NCI-H460 (cell line): ENCODE measurements at regions not wholly inside any gene's neighbourhood (a gene's known extent, or its start where the extent isn't known, plus 50 kb on each side); places are given as distances from the start of the nearest gene placed in this dataset.

Experiments
- DNase-seq: peaks from one replicate; pipeline ENCODE4 v3.0.0-alpha.2; 2016; ENCODE audit warnings: low read depth; ENCODE audit errors: extremely low read depth

GRCh38 chr2:172658945-172659344 lies 76.7 kb upstream of the RAPGEF4 start:
- no peak for DNase-seq

DNA sequence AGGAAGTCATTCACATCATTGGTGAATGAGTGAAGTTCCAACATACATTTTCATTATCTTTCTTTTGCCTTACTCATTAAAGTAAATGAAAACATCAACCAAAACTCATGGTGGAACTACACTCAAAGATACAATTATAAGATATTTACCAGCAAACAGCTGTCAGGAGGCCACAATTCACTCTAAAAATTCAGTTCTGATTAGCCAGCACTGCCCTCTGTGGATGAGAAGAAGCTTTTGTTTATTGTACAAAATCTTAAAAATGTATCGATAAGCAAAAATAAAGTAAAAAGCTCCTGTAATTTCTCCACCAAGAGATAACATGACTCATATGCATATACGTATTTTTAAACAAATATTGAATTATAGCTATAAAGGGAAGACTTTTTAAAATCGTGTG lies 73.5 kb upstream of the RAPGEF4 start:
- no peak for DNase-seq

- DNase-seq: no peak
These were observed 70.9 kb upstream of the RAPGEF4 start for GRCh38 chr2:172664766-172665165.

DNA sequence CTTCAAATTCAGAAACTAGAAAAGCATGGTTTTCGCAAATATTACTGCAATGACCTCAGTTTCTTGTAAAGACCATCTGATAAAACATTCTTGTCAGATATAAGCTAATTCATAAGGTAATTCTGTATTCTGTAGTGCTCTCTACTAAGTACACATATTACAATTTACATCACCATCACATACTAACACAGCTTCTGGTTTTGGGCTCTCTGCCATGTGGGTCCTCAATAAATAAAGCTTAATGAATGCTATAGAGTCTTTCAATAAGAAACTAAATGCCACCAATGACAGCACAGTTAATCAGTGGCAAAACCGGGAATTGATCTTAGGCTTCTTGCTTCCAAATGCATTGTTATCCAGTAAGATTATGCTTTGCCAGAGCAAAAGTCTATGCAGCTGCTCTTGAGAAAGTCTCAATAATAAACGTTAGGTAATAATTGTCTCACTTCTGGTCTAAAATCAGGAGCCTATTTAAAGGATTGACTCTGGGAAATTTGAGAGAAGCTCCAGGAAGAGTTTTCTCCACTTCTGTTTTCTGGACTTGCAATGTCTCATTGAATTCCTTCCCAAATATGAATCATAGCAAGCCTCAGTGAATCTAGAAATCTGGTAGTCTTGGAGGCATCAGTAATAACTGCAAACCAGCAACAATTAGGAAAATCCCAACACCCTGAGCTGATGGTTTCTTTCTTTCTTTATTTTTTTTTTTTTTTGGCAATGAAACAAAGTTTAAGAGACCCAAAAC lies 67.9 kb upstream of the RAPGEF4 start:
- DNase-seq: no peak

DNA sequence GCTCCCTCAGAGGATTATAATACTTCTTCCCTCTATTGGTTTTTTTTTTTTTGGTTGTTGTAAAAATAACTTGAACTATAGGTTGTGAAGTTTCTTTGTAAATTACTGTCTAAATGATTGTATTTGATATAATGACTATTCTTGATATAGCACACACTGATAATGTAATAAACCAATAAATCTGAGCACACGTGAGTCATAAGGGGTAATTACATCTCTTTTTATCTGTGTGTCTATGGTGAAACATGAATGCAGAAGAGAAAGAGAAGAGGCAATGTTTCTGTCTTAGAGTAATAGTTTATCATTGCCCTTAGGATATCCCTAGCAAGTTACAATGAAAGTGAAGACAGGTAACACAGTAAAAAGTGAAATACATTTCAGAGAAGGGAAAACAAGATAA lies 64.1 kb upstream of the RAPGEF4 start:
- DNase-seq: no peak

GRCh38 chr2:172672114-172672513 lies 63.5 kb upstream of the RAPGEF4 start:
- DNase-seq: peak; percentile 40

GRCh38 chr2:172673056-172673683 lies 62.5 kb upstream of the RAPGEF4 start:
- DNase-seq: peak; percentile 40

- no peak for DNase-seq
These were observed 61.3 kb upstream of the RAPGEF4 start for GRCh38 chr2:172674034-172674967.

DNA sequence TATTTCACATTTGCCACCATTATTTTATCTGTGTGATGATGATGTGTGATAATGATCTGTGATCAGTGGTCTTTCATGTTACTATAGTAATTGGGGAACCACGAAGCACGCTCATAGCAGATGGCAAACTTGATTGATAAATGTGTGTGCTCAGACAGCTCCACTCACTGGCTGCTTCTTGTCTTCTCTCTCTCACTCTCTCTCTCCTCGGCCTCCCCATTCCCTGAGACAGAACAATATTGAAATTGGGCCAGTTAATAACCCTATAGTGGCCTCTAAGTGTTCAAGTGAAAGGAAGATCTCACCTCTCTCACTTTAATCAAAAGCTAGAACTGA lies 60.7 kb upstream of the RAPGEF4 start:
- DNase-seq: no peak

- DNase-seq: no peak
These were observed 58.3 kb upstream of the RAPGEF4 start for GRCh38 chr2:172677363-172677762.

DNA sequence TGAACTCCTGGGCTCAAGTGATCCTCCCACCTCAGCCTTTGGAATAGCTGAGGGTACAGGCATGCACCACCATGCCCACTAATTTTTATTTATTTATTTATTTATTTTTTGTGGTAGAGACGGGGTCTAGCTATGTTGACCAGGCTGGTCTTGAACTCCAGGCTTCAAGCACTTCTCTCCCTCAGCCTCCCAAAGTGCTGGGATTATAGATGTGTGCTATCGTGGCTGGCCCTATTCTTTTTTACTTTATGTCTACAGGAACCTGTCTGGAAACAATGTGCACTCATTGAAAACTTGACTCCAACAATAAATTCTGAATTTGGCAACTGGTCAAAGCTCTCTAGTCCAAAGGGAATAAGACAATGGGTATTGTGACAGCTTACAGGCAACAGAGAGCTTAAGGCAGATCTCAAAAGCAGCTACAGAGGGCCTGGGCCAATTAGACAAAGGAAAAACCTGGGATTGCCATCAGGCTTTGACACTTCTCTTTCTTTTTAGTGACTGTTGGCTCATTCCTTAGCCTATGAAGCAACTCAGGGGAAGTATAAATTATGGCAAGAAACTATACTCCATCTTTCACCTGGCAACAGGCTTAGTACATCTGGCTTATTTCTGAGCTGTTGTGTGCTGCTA lies 55.1 kb upstream of the RAPGEF4 start:
- DNase-seq: no peak

DNA sequence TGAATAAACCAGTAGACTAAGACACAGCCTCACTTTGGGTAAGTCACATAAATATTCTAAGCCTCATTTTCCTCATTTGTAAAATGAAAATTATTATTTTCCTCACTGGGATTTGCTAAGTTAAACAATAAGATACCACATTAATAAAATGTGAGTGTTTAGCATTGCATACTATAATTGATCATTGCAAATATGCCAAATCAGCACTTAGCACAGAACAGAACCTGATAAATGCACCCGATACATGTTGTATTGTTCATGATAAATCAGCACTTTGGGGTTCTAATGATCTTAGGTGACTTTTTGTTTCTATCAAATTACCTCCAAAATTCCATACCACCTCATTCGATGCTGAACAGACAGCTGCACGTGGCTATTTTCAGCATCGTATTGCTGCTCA lies 50.2 kb upstream of the RAPGEF4 start:
- no peak for DNase-seq
